HepG2 (cell line): ENCODE measurements at regions not wholly inside any gene's neighbourhood (a gene's known extent, or its start where the extent isn't known, plus 50 kb on each side); places are given as distances from the start of the nearest gene placed in this dataset.

Experiments
- ELF3 ChIP-seq: IDR thresholded peaks from 2 replicates; pipeline ENCODE4 v1.6.1; 2016; ENCODE audit warnings: missing genetic modification reagents, missing compliant biosample characterization
- ERF ChIP-seq: IDR thresholded peaks from 2 replicates; pipeline ENCODE4 v1.6.1; 2018; ENCODE audit warnings: missing biosample characterization, missing genetic modification reagents
- FOXC1 ChIP-seq: sonication (generic); formaldehyde crosslinking; IDR thresholded peaks from 2 replicates; pipeline ENCODE4 v1.8.0; 2022; ENCODE audit warnings: mild to moderate bottlenecking, missing genetic modification reagents, borderline replicate concordance
- KAT8 ChIP-seq: IDR thresholded peaks from 2 replicates; pipeline ENCODE4 v1.6.1; 2016; ENCODE audit warnings: missing genetic modification reagents, missing compliant biosample characterization
- MYC ChIP-seq: sonication (generic); formaldehyde crosslinking; IDR thresholded peaks from 2 replicates; pipeline ENCODE4 v1.9.0; 2021; ENCODE audit warnings: missing genetic modification reagents, borderline replicate concordance
- NCOA1 ChIP-seq: sonication (generic); formaldehyde crosslinking; IDR thresholded peaks from 2 replicates; pipeline ENCODE4 v1.9.0; 2021; ENCODE audit warnings: missing genetic modification reagents
- SAFB2 ChIP-seq: sonication (generic); formaldehyde crosslinking; IDR thresholded peaks from 2 replicates; pipeline ENCODE4 v1.5.1; 2020; ENCODE audit warnings: missing genetic modification reagents, low read depth, mild to moderate bottlenecking, borderline replicate concordance
- ZKSCAN8 ChIP-seq: IDR thresholded peaks from 2 replicates; pipeline ENCODE4 v1.6.1; 2016; ENCODE audit warnings: borderline replicate concordance, missing genetic modification reagents, missing compliant biosample characterization
- ZSCAN22 ChIP-seq: sonication (generic); formaldehyde crosslinking; IDR thresholded peaks from 2 replicates; pipeline ENCODE4 v1.4.0; 2020; ENCODE audit warnings: mild to moderate bottlenecking, missing genetic modification reagents
- TF ChIP-seq, protein P1 (sequence below): sonication (generic); formaldehyde crosslinking; IDR thresholded peaks from 2 replicates; pipeline ENCODE4 v1.5.1; 2020; ENCODE audit warnings: mild to moderate bottlenecking, missing genetic modification reagents
- TF ChIP-seq, protein P2 (sequence below): sonication (generic); formaldehyde crosslinking; IDR thresholded peaks from 2 replicates; pipeline ENCODE4 v1.4.0; 2020; ENCODE audit warnings: missing genetic modification reagents, borderline replicate concordance
- TF ChIP-seq, protein P3 (sequence below): fragments of 450-650 bp; IDR thresholded peaks from 2 replicates; pipeline ENCODE4 v1.6.1; 2016
- TF ChIP-seq, protein P4 (sequence below): sonication (generic); formaldehyde crosslinking; IDR thresholded peaks from 2 replicates; pipeline ENCODE4 v1.8.0; 2022; ENCODE audit warnings: missing genetic modification reagents, mild to moderate bottlenecking, borderline replicate concordance
- TF ChIP-seq, protein P5 (sequence below): sonication (generic); formaldehyde crosslinking; IDR thresholded peaks from 2 replicates; pipeline ENCODE4 v1.5.0; 2020; ENCODE audit warnings: missing genetic modification reagents

DNA sequence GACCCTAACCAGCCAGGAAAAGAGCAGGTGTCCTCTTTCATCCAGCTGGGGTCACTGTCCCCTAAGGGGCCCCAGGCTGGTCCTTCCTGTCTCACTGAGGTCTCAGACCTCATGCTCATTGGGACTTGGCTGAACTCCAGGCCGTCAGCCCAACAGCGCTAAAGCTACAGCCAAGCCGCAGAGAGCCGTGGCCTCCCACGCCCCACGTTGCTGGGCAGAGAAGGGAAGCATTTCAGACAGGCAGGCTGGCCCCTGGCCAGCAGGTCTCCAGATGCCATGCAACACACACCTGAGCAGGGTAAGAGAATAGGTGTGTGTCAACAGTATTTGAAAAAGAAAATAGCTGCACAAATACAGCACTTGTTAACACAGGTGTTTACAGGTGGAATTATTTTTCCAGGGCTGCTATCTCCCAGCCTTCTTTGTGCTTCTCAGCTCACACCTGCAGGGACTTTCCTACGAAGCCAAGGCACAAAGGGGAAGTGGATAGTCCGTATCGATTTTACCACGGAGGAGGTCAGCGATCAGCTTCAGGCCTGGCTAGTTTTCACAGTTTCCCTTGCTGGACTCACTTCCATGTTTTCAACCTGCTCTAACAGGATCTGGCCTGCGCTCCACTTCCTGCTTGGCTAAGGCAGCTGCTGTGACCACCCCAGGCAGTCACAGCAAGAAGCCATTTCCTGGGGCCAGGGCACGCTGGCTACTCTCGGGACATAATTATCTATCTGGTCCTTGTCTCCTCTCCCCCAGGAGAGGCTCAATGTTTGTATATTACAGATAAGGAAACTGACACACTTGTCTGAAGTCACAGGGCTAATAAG lies 156.1 kb upstream of the ID2 start (continued):
- TF ChIP-seq, protein P1, sequence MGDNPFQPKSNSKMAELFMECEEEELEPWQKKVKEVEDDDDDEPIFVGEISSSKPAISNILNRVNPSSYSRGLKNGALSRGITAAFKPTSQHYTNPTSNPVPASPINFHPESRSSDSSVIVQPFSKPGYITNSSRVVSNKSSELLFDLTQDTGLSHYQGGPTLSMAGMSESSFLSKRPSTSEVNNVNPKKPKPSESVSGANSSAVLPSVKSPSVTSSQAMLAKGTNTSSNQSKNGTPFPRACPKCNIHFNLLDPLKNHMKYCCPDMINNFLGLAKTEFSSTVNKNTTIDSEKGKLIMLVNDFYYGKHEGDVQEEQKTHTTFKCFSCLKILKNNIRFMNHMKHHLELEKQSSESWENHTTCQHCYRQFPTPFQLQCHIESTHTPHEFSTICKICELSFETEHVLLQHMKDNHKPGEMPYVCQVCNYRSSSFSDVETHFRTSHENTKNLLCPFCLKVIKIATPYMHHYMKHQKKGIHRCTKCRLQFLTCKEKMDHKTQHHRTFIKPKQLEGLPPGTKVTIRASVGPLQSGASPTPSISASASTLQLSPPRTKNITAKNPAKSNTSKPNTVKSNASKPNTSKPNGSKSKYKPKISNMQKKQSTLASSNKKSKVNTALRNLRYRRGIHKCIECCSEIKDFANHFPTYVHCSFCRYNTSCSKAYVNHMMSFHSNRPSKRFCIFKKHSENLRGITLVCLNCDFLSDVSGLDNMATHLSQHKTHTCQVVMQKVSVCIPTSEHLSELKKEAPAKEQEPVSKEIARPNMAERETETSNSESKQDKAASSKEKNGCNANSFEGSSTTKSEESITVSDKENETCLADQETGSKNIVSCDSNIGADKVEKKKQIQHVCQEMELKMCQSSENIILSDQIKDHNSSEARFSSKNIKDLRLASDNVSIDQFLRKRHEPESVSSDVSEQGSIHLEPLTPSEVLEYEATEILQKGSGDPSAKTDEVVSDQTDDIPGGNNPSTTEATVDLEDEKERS (CRISPR knock-in tag) = 0 out of 2 replicates have a peak, but pooled peaks have one; percentile 48
- TF ChIP-seq ELF3 (CRISPR knock-in tag) (peak; percentile 76), NCOA1 (CRISPR knock-in tag) (peak; percentile 91; the same call in 1 of the 2 replicates), SAFB2 (peak; percentile 86; the same call in 1 of the 2 replicates), FOXC1 (peak; percentile 86; the same call in 1 of the 2 replicates), ZKSCAN8 (CRISPR knock-in tag) (peak; percentile 69; the same call in 1 of the 2 replicates), ERF (CRISPR knock-in tag) (peak; percentile 97), MYC (CRISPR knock-in tag) (peak; percentile 84), ZSCAN22 (CRISPR knock-in tag) (peak; percentile 33; the same call in 1 of the 2 replicates), KAT8 (CRISPR knock-in tag) (peak; percentile 80)
- TF ChIP-seq, protein P2, sequence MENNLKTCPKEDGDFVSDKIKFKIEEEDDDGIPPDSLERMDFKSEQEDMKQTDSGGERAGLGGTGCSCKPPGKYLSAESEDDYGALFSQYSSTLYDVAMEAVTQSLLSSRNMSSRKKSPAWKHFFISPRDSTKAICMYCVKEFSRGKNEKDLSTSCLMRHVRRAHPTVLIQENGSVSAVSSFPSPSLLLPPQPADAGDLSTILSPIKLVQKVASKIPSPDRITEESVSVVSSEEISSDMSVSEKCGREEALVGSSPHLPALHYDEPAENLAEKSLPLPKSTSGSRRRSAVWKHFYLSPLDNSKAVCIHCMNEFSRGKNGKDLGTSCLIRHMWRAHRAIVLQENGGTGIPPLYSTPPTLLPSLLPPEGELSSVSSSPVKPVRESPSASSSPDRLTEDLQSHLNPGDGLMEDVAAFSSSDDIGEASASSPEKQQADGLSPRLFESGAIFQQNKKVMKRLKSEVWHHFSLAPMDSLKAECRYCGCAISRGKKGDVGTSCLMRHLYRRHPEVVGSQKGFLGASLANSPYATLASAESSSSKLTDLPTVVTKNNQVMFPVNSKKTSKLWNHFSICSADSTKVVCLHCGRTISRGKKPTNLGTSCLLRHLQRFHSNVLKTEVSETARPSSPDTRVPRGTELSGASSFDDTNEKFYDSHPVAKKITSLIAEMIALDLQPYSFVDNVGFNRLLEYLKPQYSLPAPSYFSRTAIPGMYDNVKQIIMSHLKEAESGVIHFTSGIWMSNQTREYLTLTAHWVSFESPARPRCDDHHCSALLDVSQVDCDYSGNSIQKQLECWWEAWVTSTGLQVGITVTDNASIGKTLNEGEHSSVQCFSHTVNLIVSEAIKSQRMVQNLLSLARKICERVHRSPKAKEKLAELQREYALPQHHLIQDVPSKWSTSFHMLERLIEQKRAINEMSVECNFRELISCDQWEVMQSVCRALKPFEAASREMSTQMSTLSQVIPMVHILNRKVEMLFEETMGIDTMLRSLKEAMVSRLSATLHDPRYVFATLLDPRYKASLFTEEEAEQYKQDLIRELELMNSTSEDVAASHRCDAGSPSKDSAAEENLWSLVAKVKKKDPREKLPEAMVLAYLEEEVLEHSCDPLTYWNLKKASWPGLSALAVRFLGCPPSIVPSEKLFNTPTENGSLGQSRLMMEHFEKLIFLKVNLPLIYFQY (CRISPR knock-in tag) = peak; percentile 71; the same call in 1 of the 2 replicates
- TF ChIP-seq, protein P3, sequence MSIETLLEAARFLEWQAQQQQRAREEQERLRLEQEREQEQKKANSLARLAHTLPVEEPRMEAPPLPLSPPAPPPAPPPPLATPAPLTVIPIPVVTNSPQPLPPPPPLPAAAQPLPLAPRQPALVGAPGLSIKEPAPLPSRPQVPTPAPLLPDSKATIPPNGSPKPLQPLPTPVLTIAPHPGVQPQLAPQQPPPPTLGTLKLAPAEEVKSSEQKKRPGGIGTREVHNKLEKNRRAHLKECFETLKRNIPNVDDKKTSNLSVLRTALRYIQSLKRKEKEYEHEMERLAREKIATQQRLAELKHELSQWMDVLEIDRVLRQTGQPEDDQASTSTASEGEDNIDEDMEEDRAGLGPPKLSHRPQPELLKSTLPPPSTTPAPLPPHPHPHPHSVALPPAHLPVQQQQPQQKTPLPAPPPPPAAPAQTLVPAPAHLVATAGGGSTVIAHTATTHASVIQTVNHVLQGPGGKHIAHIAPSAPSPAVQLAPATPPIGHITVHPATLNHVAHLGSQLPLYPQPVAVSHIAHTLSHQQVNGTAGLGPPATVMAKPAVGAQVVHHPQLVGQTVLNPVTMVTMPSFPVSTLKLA = no peak
- TF ChIP-seq, protein P4, sequence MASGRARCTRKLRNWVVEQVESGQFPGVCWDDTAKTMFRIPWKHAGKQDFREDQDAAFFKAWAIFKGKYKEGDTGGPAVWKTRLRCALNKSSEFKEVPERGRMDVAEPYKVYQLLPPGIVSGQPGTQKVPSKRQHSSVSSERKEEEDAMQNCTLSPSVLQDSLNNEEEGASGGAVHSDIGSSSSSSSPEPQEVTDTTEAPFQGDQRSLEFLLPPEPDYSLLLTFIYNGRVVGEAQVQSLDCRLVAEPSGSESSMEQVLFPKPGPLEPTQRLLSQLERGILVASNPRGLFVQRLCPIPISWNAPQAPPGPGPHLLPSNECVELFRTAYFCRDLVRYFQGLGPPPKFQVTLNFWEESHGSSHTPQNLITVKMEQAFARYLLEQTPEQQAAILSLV (CRISPR knock-in tag) = peak; percentile 64; the same call in 1 of the 2 replicates
- TF ChIP-seq, protein P5, sequence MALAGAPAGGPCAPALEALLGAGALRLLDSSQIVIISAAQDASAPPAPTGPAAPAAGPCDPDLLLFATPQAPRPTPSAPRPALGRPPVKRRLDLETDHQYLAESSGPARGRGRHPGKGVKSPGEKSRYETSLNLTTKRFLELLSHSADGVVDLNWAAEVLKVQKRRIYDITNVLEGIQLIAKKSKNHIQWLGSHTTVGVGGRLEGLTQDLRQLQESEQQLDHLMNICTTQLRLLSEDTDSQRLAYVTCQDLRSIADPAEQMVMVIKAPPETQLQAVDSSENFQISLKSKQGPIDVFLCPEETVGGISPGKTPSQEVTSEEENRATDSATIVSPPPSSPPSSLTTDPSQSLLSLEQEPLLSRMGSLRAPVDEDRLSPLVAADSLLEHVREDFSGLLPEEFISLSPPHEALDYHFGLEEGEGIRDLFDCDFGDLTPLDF (CRISPR knock-in tag) = no peak
